Type B pancreatic cell (in vitro differentiated cells): ENCODE measurements at regions not wholly inside any gene's neighbourhood (a gene's known extent, or its start where the extent isn't known, plus 50 kb on each side); places are given as distances from the start of the nearest gene placed in this dataset.
A peak's percentile ranks its signal among the peaks of the same experiment; 100 is the strongest.

Experiments
- DNase-seq: peaks from one replicate; pipeline ENCODE4 v3.0.0; 2021; ENCODE audit warnings: mixed read lengths; ENCODE audit not compliant: unreplicated experiment; ENCODE audit errors: extremely low spot score
- H3K27ac Mint-ChIP-seq: 2 replicates; pipeline ENCODE4 v1.8.0; 2021; ENCODE audit warnings: mild to moderate bottlenecking, mixed read lengths
- H3K27me3 Mint-ChIP-seq: 2 replicates; pipeline ENCODE4 v1.8.0; 2021; ENCODE audit warnings: mixed read lengths
- H3K36me3 Mint-ChIP-seq: 2 replicates; pipeline ENCODE4 v1.8.0; 2021; ENCODE audit warnings: mixed read lengths
- H3K4me1 Mint-ChIP-seq: one replicate; pipeline ENCODE4 v1.8.0; 2021; ENCODE audit warnings: mixed read lengths; ENCODE audit not compliant: unreplicated experiment
- H3K4me3 Mint-ChIP-seq: 2 replicates; pipeline ENCODE4 v1.8.0; 2021; ENCODE audit warnings: mild to moderate bottlenecking, mixed read lengths
- H3K9me3 Mint-ChIP-seq: 2 replicates; pipeline ENCODE4 v1.8.0; 2021; ENCODE audit warnings: mixed read lengths
- TF ChIP-seq, protein P1 (sequence below): fragments of 200-600 bp; sonication (generic); conservative IDR thresholded peaks from 2 replicates; pipeline ENCODE4 v1.5.0; 2021; ENCODE audit warnings: antibody characterized with exemption, mild to moderate bottlenecking

DNA sequence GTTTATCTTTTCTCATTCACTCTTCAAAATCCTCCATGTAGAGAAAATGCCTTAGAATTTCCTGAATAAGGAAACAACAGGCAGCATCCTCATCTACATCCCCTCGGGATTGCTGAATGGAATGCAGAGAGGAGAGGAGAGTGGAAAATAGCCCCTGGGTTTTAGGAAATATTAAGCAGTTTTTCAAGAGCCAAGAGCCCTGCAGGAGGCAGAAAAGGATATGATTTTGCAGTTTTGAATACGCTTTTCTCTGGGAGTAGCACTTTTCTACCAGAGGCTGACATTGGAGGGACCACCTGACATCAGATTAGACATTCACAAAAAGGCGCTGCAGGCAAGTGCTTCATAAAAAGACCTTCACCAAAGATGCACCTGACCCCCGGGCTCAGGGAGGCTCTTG, 362.2 kb upstream of the SFSWAP start:
- peak overlapping the region; percentile 2 for H3K4me3 Mint-ChIP-seq
- peaks cover 15% of the 10 kb centered on the region for H3K27me3 Mint-ChIP-seq
- H3K9me3 Mint-ChIP-seq, result no peaks in the 10 kb centered on the region
- H3K4me1 Mint-ChIP-seq, result peaks cover 26% of the 10 kb centered on the region
- peak overlapping the region; percentile 24 for H3K27ac Mint-ChIP-seq
- TF ChIP-seq, protein P1, sequence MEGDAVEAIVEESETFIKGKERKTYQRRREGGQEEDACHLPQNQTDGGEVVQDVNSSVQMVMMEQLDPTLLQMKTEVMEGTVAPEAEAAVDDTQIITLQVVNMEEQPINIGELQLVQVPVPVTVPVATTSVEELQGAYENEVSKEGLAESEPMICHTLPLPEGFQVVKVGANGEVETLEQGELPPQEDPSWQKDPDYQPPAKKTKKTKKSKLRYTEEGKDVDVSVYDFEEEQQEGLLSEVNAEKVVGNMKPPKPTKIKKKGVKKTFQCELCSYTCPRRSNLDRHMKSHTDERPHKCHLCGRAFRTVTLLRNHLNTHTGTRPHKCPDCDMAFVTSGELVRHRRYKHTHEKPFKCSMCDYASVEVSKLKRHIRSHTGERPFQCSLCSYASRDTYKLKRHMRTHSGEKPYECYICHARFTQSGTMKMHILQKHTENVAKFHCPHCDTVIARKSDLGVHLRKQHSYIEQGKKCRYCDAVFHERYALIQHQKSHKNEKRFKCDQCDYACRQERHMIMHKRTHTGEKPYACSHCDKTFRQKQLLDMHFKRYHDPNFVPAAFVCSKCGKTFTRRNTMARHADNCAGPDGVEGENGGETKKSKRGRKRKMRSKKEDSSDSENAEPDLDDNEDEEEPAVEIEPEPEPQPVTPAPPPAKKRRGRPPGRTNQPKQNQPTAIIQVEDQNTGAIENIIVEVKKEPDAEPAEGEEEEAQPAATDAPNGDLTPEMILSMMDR, result no peak
- no peak for DNase-seq
- H3K36me3 Mint-ChIP-seq, result no peaks in the 10 kb centered on the region

DNA sequence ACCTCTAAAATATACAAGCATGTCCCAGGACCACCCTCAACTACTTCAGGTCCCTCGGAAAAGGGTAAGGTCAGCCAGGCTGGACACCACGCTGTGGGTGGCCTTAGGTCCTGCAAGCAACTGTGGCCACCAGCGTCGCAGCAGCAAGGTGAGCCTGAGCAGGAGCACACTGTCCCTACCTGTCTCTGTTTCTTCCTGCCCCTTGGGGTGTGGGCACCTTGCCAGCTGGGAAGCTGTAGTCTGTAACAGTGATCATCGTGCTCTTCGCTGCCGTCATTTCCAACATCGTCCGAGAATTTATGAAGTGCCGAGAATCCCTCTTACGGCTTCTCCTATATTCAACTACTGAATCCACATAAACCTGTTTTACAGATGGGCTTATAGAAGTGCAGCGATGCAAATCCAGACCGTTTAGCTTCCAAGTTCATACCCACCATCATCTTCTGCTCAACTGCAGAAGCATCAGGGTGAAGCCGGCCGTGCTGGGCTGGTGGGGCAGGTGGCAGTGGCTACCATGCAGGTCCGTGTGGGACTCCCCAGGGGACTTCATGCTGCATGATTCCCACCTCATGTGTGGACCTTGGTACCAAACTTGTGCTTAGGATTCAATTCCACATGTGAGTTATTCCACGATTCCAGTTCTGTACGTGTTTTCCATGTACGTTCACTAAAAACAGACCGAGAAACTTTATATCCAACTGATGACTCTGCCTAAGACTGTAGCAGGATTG, 361.3 kb upstream of the SFSWAP start:
- peaks cover 31% of the 10 kb centered on the region for H3K4me1 Mint-ChIP-seq
- no peak overlapping the region for H3K4me3 Mint-ChIP-seq
- DNase-seq, result no peak
- peaks cover 15% of the 10 kb centered on the region for H3K27me3 Mint-ChIP-seq
- H3K36me3 Mint-ChIP-seq, result no peaks in the 10 kb centered on the region
- no peak overlapping the region for H3K27ac Mint-ChIP-seq
- H3K9me3 Mint-ChIP-seq, result no peaks in the 10 kb centered on the region
- TF ChIP-seq, protein P1, result no peak

- no peak overlapping the region for H3K4me3 Mint-ChIP-seq
- H3K4me1 Mint-ChIP-seq, result peaks cover 41% of the 10 kb centered on the region
- peaks cover 19% of the 10 kb centered on the region for H3K27me3 Mint-ChIP-seq
- TF ChIP-seq, protein P1, result no peak
- H3K9me3 Mint-ChIP-seq, result no peaks in the 10 kb centered on the region
- H3K36me3 Mint-ChIP-seq, result no peaks in the 10 kb centered on the region
- DNase-seq, result no peak
- no peak overlapping the region for H3K27ac Mint-ChIP-seq
These were observed 360.0 kb upstream of the SFSWAP start for GRCh38 chr12:131350943-131351318.

GRCh38 chr12:131351319-131352028, 359.4 kb upstream of the SFSWAP start:
- TF ChIP-seq, protein P1, result no peak
- Mint-ChIP-seq H3K27ac (no peak overlapping the region), H3K4me3 (no peak overlapping the region), H3K9me3 (no peaks in the 10 kb centered on the region), H3K4me1 (peaks cover 46% of the 10 kb centered on the region), H3K36me3 (no peaks in the 10 kb centered on the region), H3K27me3 (peaks cover 19% of the 10 kb centered on the region)
- DNase-seq, result no peak

DNA sequence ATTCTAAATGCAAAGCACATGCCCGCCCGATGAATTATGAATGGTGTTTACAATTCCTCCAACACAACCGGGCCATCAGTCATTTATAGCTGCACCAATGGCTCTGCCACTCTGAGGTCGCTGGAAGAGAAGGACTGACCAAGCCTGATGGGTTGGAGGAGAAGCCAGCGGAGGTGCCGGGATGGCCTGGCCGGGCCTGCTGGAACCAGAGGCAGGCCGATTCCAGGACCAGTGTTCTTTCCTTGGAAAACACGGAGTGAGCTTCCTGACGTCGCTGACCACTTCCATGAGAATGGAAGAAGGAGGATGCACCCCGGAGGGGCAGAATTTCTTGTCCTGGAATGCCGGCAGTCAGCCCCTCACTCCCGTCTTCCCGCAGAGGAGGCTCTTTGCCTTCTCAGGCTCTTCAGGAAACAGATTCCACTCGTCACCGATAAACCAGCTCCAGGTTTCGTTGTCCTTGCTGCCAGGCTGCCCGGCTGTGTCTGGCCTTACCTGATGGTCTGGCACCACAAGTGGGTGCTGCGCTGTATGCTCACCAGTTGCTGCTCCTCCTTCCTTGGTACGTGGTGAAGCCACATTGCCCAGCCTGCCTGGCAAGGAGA, 358.5 kb upstream of the SFSWAP start:
- H3K27me3 Mint-ChIP-seq, result peaks cover 19% of the 10 kb centered on the region
- H3K9me3 Mint-ChIP-seq, result no peaks in the 10 kb centered on the region
- TF ChIP-seq, protein P1, result no peak
- no peaks in the 10 kb centered on the region for H3K36me3 Mint-ChIP-seq
- no peak for DNase-seq
- H3K27ac Mint-ChIP-seq, result no peak overlapping the region
- H3K4me3 Mint-ChIP-seq, result no peak overlapping the region
- peaks cover 53% of the 10 kb centered on the region for H3K4me1 Mint-ChIP-seq
